RCC 7860 (cell line): ENCODE measurements at regions not wholly inside any gene's neighbourhood (a gene's known extent, or its start where the extent isn't known, plus 50 kb on each side); places are given as distances from the start of the nearest gene placed in this dataset.

Source experiments
- DNase-seq: peaks from one replicate; pipeline ENCODE4 v3.0.0-alpha.2; 2015; ENCODE audit warnings: low spot score
- FAIRE-seq: peaks from 2 replicates; lab custom pipeline; 2012; peaks lifted over from hg19 to GRCh38; lab: Jason Lieb, UNC

- no peak for DNase-seq
- no peak for FAIRE-seq
These were observed 91.7 kb upstream of the NAALADL2 start for GRCh38 chr3:174767406-174767805.

- FAIRE-seq: no peak
- no peak for DNase-seq
These were observed 91.2 kb upstream of the NAALADL2 start for GRCh38 chr3:174767853-174768382.

GRCh38 chr3:174769171-174769570 is 90.0 kb upstream of the NAALADL2 start:
- DNase-seq (no peak), FAIRE-seq (no peak)

GRCh38 chr3:174775603-174776002 is 83.5 kb upstream of the NAALADL2 start:
- no peak for FAIRE-seq
- DNase-seq: no peak

- FAIRE-seq: no peak
- no peak for DNase-seq
These were observed 83.0 kb upstream of the NAALADL2 start for GRCh38 chr3:174776123-174776522.

- no peak for DNase-seq
These were observed 82.5 kb upstream of the NAALADL2 start for GRCh38 chr3:174776636-174777035.

GRCh38 chr3:174777813-174778212 is 81.3 kb upstream of the NAALADL2 start:
- FAIRE-seq: no peak
- DNase-seq: no peak

More at GRCh38 chr3:174776636-174777035, 82.5 kb upstream of the NAALADL2 start:
- FAIRE-seq: no peak

GRCh38 chr3:174783502-174783901 is 75.6 kb upstream of the NAALADL2 start:
- no peak for FAIRE-seq
- DNase-seq: no peak

- DNase-seq: no peak
- FAIRE-seq: no peak
These were observed 74.8 kb upstream of the NAALADL2 start for GRCh38 chr3:174784206-174784934.

GRCh38 chr3:174786825-174787224 is 72.3 kb upstream of the NAALADL2 start:
- no peak for FAIRE-seq
- no peak for DNase-seq

GRCh38 chr3:174791161-174791560 is 68.0 kb upstream of the NAALADL2 start:
- DNase-seq (no peak), FAIRE-seq (no peak)

GRCh38 chr3:174792864-174793263 is 66.3 kb upstream of the NAALADL2 start:
- DNase-seq: no peak
- FAIRE-seq: no peak
